KMS-11 (cell line): ENCODE measurements at regions not wholly inside any gene's neighbourhood (a gene's known extent, or its start where the extent isn't known, plus 50 kb on each side); places are given as distances from the start of the nearest gene placed in this dataset.

ENCODE experiments used
- H2AFZ ChIP-seq: fragments of 200-600 bp; sonication (generic); 2 replicates; pipeline ENCODE4 v1.6.1; 2016; ENCODE audit warnings: antibody characterized with exemption, mixed run types, low read depth
- H3K27ac ChIP-seq: fragments of 200-600 bp; sonication (generic); 2 replicates; pipeline ENCODE4 v1.6.1; 2016; ENCODE audit warnings: mild to moderate bottlenecking, mixed run types
- H3K27me3 ChIP-seq: fragments of 200-600 bp; sonication (generic); 2 replicates; pipeline ENCODE4 v1.6.1; 2017; ENCODE audit warnings: mild to moderate bottlenecking, low read depth, mixed run types, moderate library complexity; ENCODE audit not compliant: insufficient read depth
- H3K36me3 ChIP-seq: fragments of 200-600 bp; sonication (generic); 2 replicates; pipeline ENCODE4 v1.6.1; 2017; ENCODE audit warnings: mild to moderate bottlenecking, mixed run types; ENCODE audit not compliant: insufficient read depth
- H3K4me1 ChIP-seq: fragments of 200-600 bp; sonication (generic); 2 replicates; pipeline ENCODE4 v1.6.1; 2016; ENCODE audit warnings: mild to moderate bottlenecking, low read depth, mixed run types; ENCODE audit not compliant: poor library complexity, severe bottlenecking
- H3K4me2 ChIP-seq: fragments of 200-600 bp; sonication (generic); 2 replicates; pipeline ENCODE4 v1.7.0; 2016; ENCODE audit warnings: mild to moderate bottlenecking, mixed run types
- H3K4me3 ChIP-seq: fragments of 200-600 bp; sonication (generic); IDR thresholded peaks from 2 replicates; pipeline ENCODE4 v1.6.1; 2017; ENCODE audit warnings: low read depth, low read length, mixed read lengths; ENCODE audit not compliant: insufficient read depth
- H3K79me2 ChIP-seq: fragments of 200-600 bp; sonication (generic); 2 replicates; pipeline ENCODE4 v1.6.1; 2016; ENCODE audit warnings: low read depth, mixed run types; ENCODE audit not compliant: insufficient read depth
- H3K9ac ChIP-seq: fragments of 200-600 bp; sonication (generic); 2 replicates; pipeline ENCODE4 v1.6.1; 2016; ENCODE audit warnings: mild to moderate bottlenecking, mixed run types
- H4K20me1 ChIP-seq: fragments of 200-600 bp; sonication (generic); 2 replicates; pipeline ENCODE4 v1.6.1; 2016; ENCODE audit warnings: mild to moderate bottlenecking, mixed run types; ENCODE audit not compliant: insufficient read depth
- CTCF ChIP-seq: fragments of 200-600 bp; sonication (generic); conservative IDR thresholded peaks from 2 replicates; pipeline ENCODE4 v1.6.1; 2017; ENCODE audit warnings: low read depth, mild to moderate bottlenecking, antibody characterized with exemption, low read length, moderate library complexity, mixed read lengths

- H3K4me1 ChIP-seq = no peaks in the 10 kb centered on the region
- TF ChIP-seq CTCF = no peak
- no peak overlapping the region for H3K4me3 ChIP-seq
- no peak overlapping the region for H3K9ac ChIP-seq
- H4K20me1 ChIP-seq = no peaks in the 10 kb centered on the region
- H3K4me2 ChIP-seq = no peak overlapping the region
- no peaks in the 10 kb centered on the region for H3K36me3 ChIP-seq
- H3K27ac ChIP-seq = no peak overlapping the region
- H2AFZ ChIP-seq = no peak overlapping the region
- no peaks in the 10 kb centered on the region for H3K27me3 ChIP-seq
- H3K79me2 ChIP-seq = no peaks in the 10 kb centered on the region
Measured at GRCh38 chr2:183259921-183260320, 135.7 kb downstream of the NUP35 start.

GRCh38 chr2:183260527-183260926, 136.3 kb downstream of the NUP35 start:
- H3K9ac ChIP-seq = no peak overlapping the region
- no peaks in the 10 kb centered on the region for H4K20me1 ChIP-seq
- no peaks in the 10 kb centered on the region for H3K36me3 ChIP-seq
- no peak overlapping the region for H3K4me3 ChIP-seq
- no peaks in the 10 kb centered on the region for H3K27me3 ChIP-seq
- H2AFZ ChIP-seq = no peak overlapping the region
- no peaks in the 10 kb centered on the region for H3K4me1 ChIP-seq
- no peak overlapping the region for H3K4me2 ChIP-seq
- H3K27ac ChIP-seq = no peak overlapping the region
- H3K79me2 ChIP-seq = no peaks in the 10 kb centered on the region
- no peak for TF ChIP-seq CTCF

GRCh38 chr2:183264890-183265535, 140.8 kb downstream of the NUP35 start:
- no peaks in the 10 kb centered on the region for H3K36me3 ChIP-seq
- no peak for TF ChIP-seq CTCF
- no peaks in the 10 kb centered on the region for H4K20me1 ChIP-seq
- no peak overlapping the region for H3K9ac ChIP-seq
- H3K27me3 ChIP-seq = no peaks in the 10 kb centered on the region
- no peak overlapping the region for H2AFZ ChIP-seq
- no peak overlapping the region for H3K27ac ChIP-seq
- no peak overlapping the region for H3K4me2 ChIP-seq
- H3K79me2 ChIP-seq = no peaks in the 10 kb centered on the region
- H3K4me3 ChIP-seq = no peak overlapping the region
- no peaks in the 10 kb centered on the region for H3K4me1 ChIP-seq

GRCh38 chr2:183267148-183267827, 143.0 kb downstream of the NUP35 start:
- no peak overlapping the region for H2AFZ ChIP-seq
- H3K9ac ChIP-seq = no peak overlapping the region
- H3K36me3 ChIP-seq = no peaks in the 10 kb centered on the region
- no peaks in the 10 kb centered on the region for H3K27me3 ChIP-seq
- no peaks in the 10 kb centered on the region for H3K79me2 ChIP-seq
- H4K20me1 ChIP-seq = no peaks in the 10 kb centered on the region
- no peak for TF ChIP-seq CTCF
- no peak overlapping the region for H3K27ac ChIP-seq
- no peak overlapping the region for H3K4me3 ChIP-seq
- H3K4me1 ChIP-seq = no peaks in the 10 kb centered on the region
- no peak overlapping the region for H3K4me2 ChIP-seq
